Smooth muscle cell (in vitro differentiated cells): ENCODE measurements at regions not wholly inside any gene's neighbourhood (a gene's known extent, or its start where the extent isn't known, plus 50 kb on each side); places are given as distances from the start of the nearest gene placed in this dataset.
A peak's percentile ranks its signal among the peaks of the same experiment; 100 is the strongest.

Experiments
- DNase-seq: peaks from one replicate; lab custom pipeline; 2025; ENCODE audit not compliant: unreplicated experiment; lab: John Stamatoyannopoulos, UW
- H2AFZ ChIP-seq: fragments of 200-600 bp; sonication (generic); 2 replicates; pipeline ENCODE4 v1.6.0; 2016; ENCODE audit warnings: antibody characterized with exemption, low read depth, mild to moderate bottlenecking
- H3F3A ChIP-seq: fragments of 200-600 bp; sonication (generic); 2 replicates; pipeline ENCODE4 v1.6.0; 2017; ENCODE audit warnings: antibody characterized with exemption, low read depth
- H3K27ac ChIP-seq: fragments of 200-600 bp; sonication (generic); 2 replicates; pipeline ENCODE4 v1.5.1; 2016; ENCODE audit warnings: low read depth, mild to moderate bottlenecking
- H3K27me3 ChIP-seq: fragments of 200-600 bp; sonication (generic); 2 replicates; pipeline ENCODE4 v1.6.1; 2016; ENCODE audit warnings: low read depth, mild to moderate bottlenecking
- H3K36me3 ChIP-seq: fragments of 200-600 bp; sonication (generic); 2 replicates; pipeline ENCODE4 v1.5.1; 2016; ENCODE audit warnings: low read depth
- H3K4me1 ChIP-seq: fragments of 200-600 bp; sonication (generic); 2 replicates; pipeline ENCODE4 v1.5.1; 2016; ENCODE audit warnings: low read depth
- H3K4me2 ChIP-seq: fragments of 200-600 bp; sonication (generic); 2 replicates; pipeline ENCODE4 v1.6.0; 2016; ENCODE audit warnings: mild to moderate bottlenecking
- H3K4me3 ChIP-seq: fragments of 200-600 bp; sonication (generic); 2 replicates; pipeline ENCODE4 v1.5.1; 2016; ENCODE audit warnings: mild to moderate bottlenecking
- H3K79me2 ChIP-seq: fragments of 200-600 bp; sonication (generic); 2 replicates; pipeline ENCODE4 v1.6.0; 2016; ENCODE audit warnings: low read depth, mild to moderate bottlenecking
- H3K9ac ChIP-seq: fragments of 200-600 bp; sonication (generic); 2 replicates; pipeline ENCODE4 v1.6.0; 2016; ENCODE audit warnings: low read depth
- H3K9me3 ChIP-seq: fragments of 200-600 bp; sonication (generic); replicated peaks from 2 replicates; pipeline ENCODE4 v1.5.1; 2016; ENCODE audit warnings: low read depth
- H4K20me1 ChIP-seq: fragments of 200-600 bp; sonication (generic); 2 replicates; pipeline ENCODE4 v1.6.0; 2016; ENCODE audit warnings: low read depth
- WGBS: methylation state at CpG from one replicate; pipeline ENCODE4 v1.1.7; 2016; ENCODE audit warnings: low lambda C conversion rate; 5-methylcytosine and 5-hydroxymethylcytosine counted together
- TF ChIP-seq, protein P1 (sequence below): fragments of 200-600 bp; sonication (generic); IDR thresholded peaks from 2 replicates; pipeline ENCODE4 v1.5.1; 2017; ENCODE audit warnings: borderline replicate concordance, mild to moderate bottlenecking, antibody characterized with exemption; ENCODE audit not compliant: insufficient read depth, poor library complexity, severe bottlenecking

DNA sequence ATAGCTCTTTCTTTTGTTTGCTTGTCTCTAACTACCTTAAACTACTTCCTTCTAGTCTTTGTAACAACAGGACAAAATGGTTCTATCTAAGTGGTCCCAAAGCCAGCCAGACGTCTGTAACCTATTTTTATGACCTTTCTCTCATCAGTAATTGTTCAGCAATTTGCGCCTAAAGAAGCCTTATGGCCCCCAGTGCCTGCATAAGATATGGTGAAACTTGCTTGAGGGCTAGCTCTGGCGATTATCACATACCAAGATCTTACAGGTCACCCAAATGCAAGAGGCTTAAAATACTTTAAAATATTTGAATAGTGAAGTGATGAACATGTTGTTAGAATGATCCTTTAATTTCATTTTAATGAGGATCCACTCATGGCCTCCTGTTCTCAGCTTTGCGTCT lies 369.4 kb downstream of the SOX2 start:
- no peak for DNase-seq
- Histone ChIP-seq H3F3A (no peaks in the 10 kb centered on the region), H4K20me1 (no peaks in the 10 kb centered on the region), H3K4me2 (no peak overlapping the region), H3K36me3 (no peaks in the 10 kb centered on the region), H3K27ac (no peak overlapping the region), H3K9ac (no peak overlapping the region), H3K27me3 (peaks cover 39% of the 10 kb centered on the region), H3K79me2 (no peaks in the 10 kb centered on the region), H2AFZ (no peak overlapping the region), H3K4me3 (no peak overlapping the region), H3K4me1 (no peaks in the 10 kb centered on the region), H3K9me3 (no peaks in the 10 kb centered on the region)
- WGBS: 42% methylated on average over 4 of the region's 4 CpGs
- TF ChIP-seq, protein P1, sequence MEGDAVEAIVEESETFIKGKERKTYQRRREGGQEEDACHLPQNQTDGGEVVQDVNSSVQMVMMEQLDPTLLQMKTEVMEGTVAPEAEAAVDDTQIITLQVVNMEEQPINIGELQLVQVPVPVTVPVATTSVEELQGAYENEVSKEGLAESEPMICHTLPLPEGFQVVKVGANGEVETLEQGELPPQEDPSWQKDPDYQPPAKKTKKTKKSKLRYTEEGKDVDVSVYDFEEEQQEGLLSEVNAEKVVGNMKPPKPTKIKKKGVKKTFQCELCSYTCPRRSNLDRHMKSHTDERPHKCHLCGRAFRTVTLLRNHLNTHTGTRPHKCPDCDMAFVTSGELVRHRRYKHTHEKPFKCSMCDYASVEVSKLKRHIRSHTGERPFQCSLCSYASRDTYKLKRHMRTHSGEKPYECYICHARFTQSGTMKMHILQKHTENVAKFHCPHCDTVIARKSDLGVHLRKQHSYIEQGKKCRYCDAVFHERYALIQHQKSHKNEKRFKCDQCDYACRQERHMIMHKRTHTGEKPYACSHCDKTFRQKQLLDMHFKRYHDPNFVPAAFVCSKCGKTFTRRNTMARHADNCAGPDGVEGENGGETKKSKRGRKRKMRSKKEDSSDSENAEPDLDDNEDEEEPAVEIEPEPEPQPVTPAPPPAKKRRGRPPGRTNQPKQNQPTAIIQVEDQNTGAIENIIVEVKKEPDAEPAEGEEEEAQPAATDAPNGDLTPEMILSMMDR: no peak

DNA sequence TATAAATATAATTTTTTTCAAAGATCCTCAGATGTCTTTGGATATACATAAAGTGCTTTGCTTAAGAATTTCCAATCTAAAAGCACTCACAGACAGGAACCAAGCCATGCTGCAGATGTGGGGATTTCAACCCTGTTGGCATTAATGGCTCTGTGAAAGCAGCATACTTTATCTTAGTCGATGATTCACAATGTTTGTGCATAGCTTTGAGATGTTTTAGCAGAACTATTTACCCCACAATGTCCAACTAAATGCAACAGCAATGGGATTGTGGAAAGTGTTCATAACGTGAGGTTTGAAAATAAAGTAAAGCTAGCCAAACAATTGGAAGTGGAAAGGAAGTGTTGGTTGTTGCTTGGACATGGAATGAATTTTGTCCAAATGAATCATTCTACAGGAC lies 371.4 kb downstream of the SOX2 start:
- H3K36me3 ChIP-seq: no peaks in the 10 kb centered on the region
- H3K4me1 ChIP-seq: no peaks in the 10 kb centered on the region
- H3F3A ChIP-seq: no peaks in the 10 kb centered on the region
- H3K4me2 ChIP-seq: peak overlapping the region; percentile 51
- no peak overlapping the region for H2AFZ ChIP-seq
- DNase-seq: no peak
- no peak overlapping the region for H3K9ac ChIP-seq
- 16% methylated on average over 2 of the region's 2 CpGs for WGBS
- H3K9me3 ChIP-seq: no peaks in the 10 kb centered on the region
- TF ChIP-seq, protein P1: no peak
- peaks cover 31% of the 10 kb centered on the region for H3K27me3 ChIP-seq
- no peaks in the 10 kb centered on the region for H3K79me2 ChIP-seq
- no peak overlapping the region for H3K4me3 ChIP-seq
- no peak overlapping the region for H3K27ac ChIP-seq
- no peaks in the 10 kb centered on the region for H4K20me1 ChIP-seq

DNA sequence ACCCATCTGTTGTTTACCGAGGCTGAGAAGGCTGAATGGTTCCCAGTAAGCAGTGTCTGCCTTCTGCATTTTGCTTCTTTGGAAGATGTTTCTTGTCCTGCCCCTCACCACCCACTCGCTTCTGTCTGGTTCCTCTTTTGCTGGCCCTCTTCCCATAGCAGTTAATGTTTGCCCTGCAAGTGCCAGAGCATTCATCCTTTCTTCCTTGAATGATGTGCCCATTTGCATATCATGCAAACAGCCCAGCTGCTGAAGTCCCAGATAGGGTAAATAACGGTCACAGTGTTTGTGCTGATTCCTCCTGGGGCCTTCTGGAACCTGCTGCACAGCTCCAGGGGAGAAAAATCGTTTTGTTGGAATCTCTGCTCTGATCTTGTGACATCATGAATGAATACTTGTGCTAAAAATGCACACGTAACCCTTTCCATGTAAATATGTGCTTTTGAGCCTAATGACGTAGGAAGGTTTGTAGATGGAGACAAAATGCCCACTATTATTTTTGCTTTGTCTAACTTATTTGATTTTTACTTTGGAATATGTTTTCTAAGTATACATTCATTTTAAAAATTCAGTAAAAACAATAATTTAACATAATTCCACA lies 381.0 kb downstream of the SOX2 start:
- no peak overlapping the region for H3K4me2 ChIP-seq
- no peaks in the 10 kb centered on the region for H3K9me3 ChIP-seq
- H3F3A ChIP-seq: no peaks in the 10 kb centered on the region
- H3K4me3 ChIP-seq: no peak overlapping the region
- H3K36me3 ChIP-seq: no peaks in the 10 kb centered on the region
- no peak for DNase-seq
- H4K20me1 ChIP-seq: no peaks in the 10 kb centered on the region
- H3K27me3 ChIP-seq: no peaks in the 10 kb centered on the region
- H3K9ac ChIP-seq: no peak overlapping the region
- no peaks in the 10 kb centered on the region for H3K4me1 ChIP-seq
- H3K27ac ChIP-seq: no peak overlapping the region
- H2AFZ ChIP-seq: no peak overlapping the region
- no peaks in the 10 kb centered on the region for H3K79me2 ChIP-seq
- TF ChIP-seq, protein P1: no peak
- WGBS: 47% methylated on average over 6 of the region's 6 CpGs

DNA sequence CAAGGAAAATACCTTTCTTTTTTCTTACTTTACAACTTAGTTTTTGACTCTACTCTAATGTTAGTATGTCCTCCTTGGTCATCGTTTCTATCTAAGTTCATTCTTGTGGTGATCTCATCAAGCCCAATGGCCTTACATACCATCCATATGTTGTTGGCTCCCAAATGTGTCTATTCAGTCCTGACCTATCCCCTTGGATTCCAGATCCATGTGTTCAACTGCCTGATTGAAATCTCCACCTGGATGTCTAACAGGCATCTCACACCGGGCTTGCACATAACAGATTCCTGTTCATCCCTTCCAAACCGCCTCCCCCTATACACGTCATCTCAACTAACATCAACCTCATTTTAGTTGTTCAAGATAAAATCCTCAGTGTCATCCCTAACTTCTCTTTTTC lies 382.6 kb downstream of the SOX2 start:
- 97% methylated on average over 4 of the region's 4 CpGs for WGBS
- DNase-seq: no peak
- Histone ChIP-seq H4K20me1 (no peaks in the 10 kb centered on the region), H3K27ac (no peak overlapping the region), H3K9me3 (no peaks in the 10 kb centered on the region), H3K4me1 (no peaks in the 10 kb centered on the region), H3K4me2 (no peak overlapping the region), H3F3A (no peaks in the 10 kb centered on the region), H3K9ac (no peak overlapping the region), H3K4me3 (no peak overlapping the region), H3K27me3 (no peaks in the 10 kb centered on the region), H3K79me2 (no peaks in the 10 kb centered on the region), H2AFZ (no peak overlapping the region), H3K36me3 (no peaks in the 10 kb centered on the region)
- TF ChIP-seq, protein P1: no peak
